B cell (primary cell): ENCODE measurements at regions not wholly inside any gene's neighbourhood (a gene's known extent, or its start where the extent isn't known, plus 50 kb on each side); places are given as distances from the start of the nearest gene placed in this dataset.

Experiments
- ATAC-seq: fragments of 200-7000 bp; cut with Tn5 transposase; one replicate; pipeline ENCODE4 v1.10.0; 2021; ENCODE audit warnings: low read depth, mild to moderate bottlenecking, moderate number of reproducible peaks, moderate library complexity
- CTCF ChIA-PET: fragments of 350-600 bp; sonication (Branson Sonifier 250); formaldehyde crosslinking; loops from one replicate; lab custom pipeline; 2021; ENCODE audit warnings: antibody characterized with exemption, inconsistent platforms; lab: Charles Lee
- POLR2A ChIA-PET: fragments of 350-600 bp; sonication (Branson Sonifier 250); formaldehyde crosslinking; loops from one replicate; lab custom pipeline; 2021; ENCODE audit warnings: antibody characterized with exemption; lab: Charles Lee
- DNase-seq: peaks from one replicate; pipeline ENCODE4 v3.0.0; 2013
- H2AFZ ChIP-seq: 2 replicates; pipeline ENCODE4 v1.6.1; 2012; ENCODE audit warnings: mild to moderate bottlenecking, low read depth, low read length; ENCODE audit not compliant: insufficient read depth, poor library complexity, severe bottlenecking
- H3K27ac ChIP-seq, 2 donors: 1 replicate in 1 of 2; 2 replicates in 1 of 2; pipeline ENCODE4 v1.5.1; 2012 to 2013; ENCODE audit warnings: low read length in 2 of 2, mild to moderate bottlenecking in 2 of 2, moderate library complexity in 1 of 2
- H3K27me3 ChIP-seq, 4 experiments: fragments of 200-600 bp in 1 of 4; sonication (generic) in 1 of 4; replicated peaks in 1 of 4; 1 replicate in 2 of 4; 2 replicates in 2 of 4; pipeline versions ENCODE4 v1.6.1 to v1.7.0; 2013 to 2016; ENCODE audit warnings: low read length in 3 of 4, mild to moderate bottlenecking in 2 of 4, mixed read lengths in 1 of 4, moderate library complexity in 1 of 4; ENCODE audit not compliant: insufficient read depth in 4 of 4, control insufficient read depth in 3 of 4; ENCODE audit errors: control extremely low read depth in 1 of 4
- H3K36me3 ChIP-seq, 2 experiments: replicated peaks in 1 of 2; 1 replicate in 1 of 2; 2 replicates in 1 of 2; pipeline versions ENCODE4 v1.6.1 to v1.7.1; 2013; ENCODE audit warnings: low read length in 1 of 2; ENCODE audit not compliant: insufficient read depth in 2 of 2, control insufficient read depth in 1 of 2; ENCODE audit errors: control extremely low read depth in 1 of 2, extremely low read depth in 1 of 2
- H3K4me1 ChIP-seq, 2 donors: fragments of 200-600 bp in 1 of 2; sonication (generic) in 1 of 2; 1 replicate in 1 of 2; 2 replicates in 1 of 2; pipeline versions ENCODE4 v1.5.1 to v1.6.1; 2013 to 2017; ENCODE audit warnings: low read length in 2 of 2; ENCODE audit not compliant: control insufficient read depth in 2 of 2, insufficient read depth in 2 of 2
- H3K4me2 ChIP-seq: replicated peaks from 2 replicates; pipeline ENCODE3; 2012; ENCODE audit warnings: mild to moderate bottlenecking, low read depth, low read length; ENCODE audit not compliant: poor library complexity, severe bottlenecking
- H3K4me3 ChIP-seq, 5 experiments: fragments of 200-600 bp in 1 of 5; sonication (generic) in 1 of 5; 1 replicate in 3 of 5; 2 replicates in 2 of 5; pipeline versions ENCODE4 v1.5.1 to v1.7.0; 2011 to 2016; ENCODE audit warnings: low read length in 4 of 5, mild to moderate bottlenecking in 4 of 5, low read depth in 2 of 5, control low read depth in 1 of 5, moderate library complexity in 1 of 5; ENCODE audit not compliant: insufficient read depth in 1 of 5; ENCODE audit errors: control extremely low read depth in 1 of 5, extremely low read depth in 1 of 5
- H3K79me2 ChIP-seq: fragments of 200-600 bp; sonication (generic); one replicate; pipeline ENCODE4 v1.6.0; 2016; ENCODE audit warnings: low read length; ENCODE audit not compliant: control insufficient read depth, insufficient read depth
- H3K9ac ChIP-seq: fragments of 200-600 bp; sonication (generic); 2 replicates; pipeline ENCODE4 v1.6.1; 2017; ENCODE audit warnings: mild to moderate bottlenecking, low read length, moderate library complexity
- H3K9me3 ChIP-seq, 3 donors: one replicate each; pipeline versions ENCODE4 v1.6.1 to v1.7.1; 2013; ENCODE audit warnings: low read length in 2 of 3; ENCODE audit not compliant: control insufficient read depth in 2 of 3, insufficient read depth in 1 of 3; ENCODE audit errors: control extremely low read depth in 1 of 3
- H4K20me1 ChIP-seq: 2 replicates; pipeline ENCODE4 v1.6.0; 2012; ENCODE audit warnings: mild to moderate bottlenecking, low read length; ENCODE audit not compliant: insufficient read depth, control insufficient read depth, poor library complexity, severe bottlenecking
- H3K27ac Mint-ChIP-seq: one replicate; pipeline ENCODE4 v1.8.0; 2021; ENCODE audit warnings: mixed read lengths
- H3K27me3 Mint-ChIP-seq: one replicate; pipeline ENCODE4 v1.8.0; 2021; ENCODE audit warnings: mixed read lengths
- H3K4me1 Mint-ChIP-seq: one replicate; pipeline ENCODE4 v1.8.0; 2021; ENCODE audit warnings: mixed read lengths
- H3K4me3 Mint-ChIP-seq: one replicate; pipeline ENCODE4 v1.8.0; 2021; ENCODE audit warnings: mixed read lengths
- H3K9me3 Mint-ChIP-seq: one replicate; pipeline ENCODE4 v1.8.0; 2022; ENCODE audit warnings: mixed read lengths; ENCODE audit not compliant: insufficient read depth
- CTCF ChIP-seq: fragments of 200-600 bp; IDR thresholded peaks from one replicate; pipeline ENCODE4 v1.8.0; 2022; ENCODE audit warnings: antibody characterized with exemption, mild to moderate bottlenecking
- EZH2 ChIP-seq: IDR thresholded peaks from 2 replicates; pipeline ENCODE4 v1.6.1; 2012; ENCODE audit warnings: borderline replicate concordance, low read depth, mild to moderate bottlenecking, moderate library complexity, low read length; ENCODE audit not compliant: insufficient read depth, poor library complexity, severe bottlenecking
- WGBS: methylation state at CpG from one replicate; pipeline ENCODE4 v1.1.5; 2013; ENCODE audit warnings: missing lambda C conversion rate; ENCODE audit not compliant: insufficient coverage; 5-methylcytosine and 5-hydroxymethylcytosine counted together
- intact Hi-C: fragments of 100-400 bp; cut with micrococcal nuclease; formaldehyde crosslinking; loops from one replicate; pipeline ENCODE4 v1.10.0; 2022

- no peaks in the 10 kb centered on the region for H3K36me3 ChIP-seq
- no peak for DNase-seq
Observed at GRCh38 chr2:129001926-129002325, 683.3 kb upstream of the HS6ST1 start.

GRCh38 chr2:129002751-129003150, 684.1 kb upstream of the HS6ST1 start:
- Histone ChIP-seq H3K9me3 (peaks cover 0 to 9% (median 0%) of the 10 kb centered on the region in 3 donors), H3K36me3 (no peaks in the 10 kb centered on the region), H3K4me2 (no peak overlapping the region), H4K20me1 (no peaks in the 10 kb centered on the region), H3K4me3 (no peak overlapping the region), H3K4me1 (no peaks in the 10 kb centered on the region), H3K9ac (no peak overlapping the region), H3K27ac (no peak overlapping the region), H3K27me3 (peaks cover 0 to 2% (median 0%) of the 10 kb centered on the region in 4 experiments), H3K79me2 (no peaks in the 10 kb centered on the region), H2AFZ (no peak overlapping the region)
- H3K4me1 Mint-ChIP-seq, result no peaks in the 10 kb centered on the region
- intact Hi-C loops, result no loop called here
- 83% methylated on average over 1 of the region's 3 CpGs for WGBS
- TF ChIP-seq EZH2 (no peak), CTCF (no peak)
- no peak for DNase-seq
- no peak overlapping the region for H3K27ac Mint-ChIP-seq
- no peak for ATAC-seq
- no peak overlapping the region for H3K4me3 Mint-ChIP-seq
- H3K9me3 Mint-ChIP-seq, result no peaks in the 10 kb centered on the region
- CTCF ChIA-PET, result no interaction called here
- peaks cover 3% of the 10 kb centered on the region for H3K27me3 Mint-ChIP-seq
- POLR2A ChIA-PET, result no interaction called here

More at GRCh38 chr2:129001926-129002325, 683.3 kb upstream of the HS6ST1 start:
- Mint-ChIP-seq H3K27me3 (peaks cover 3% of the 10 kb centered on the region), H3K27ac (no peak overlapping the region), H3K4me3 (no peak overlapping the region), H3K4me1 (no peaks in the 10 kb centered on the region), H3K9me3 (no peaks in the 10 kb centered on the region)
- POLR2A ChIA-PET, result no interaction called here
- no peak overlapping the region for H3K4me3 ChIP-seq
- no peak for ATAC-seq
- H3K79me2 ChIP-seq, result no peaks in the 10 kb centered on the region
- H3K4me1 ChIP-seq, result no peaks in the 10 kb centered on the region
- no peak overlapping the region for H3K9ac ChIP-seq
- no peaks in the 10 kb centered on the region for H4K20me1 ChIP-seq
- intact Hi-C loops, result no loop called here
- H3K27ac ChIP-seq, result no peak overlapping the region
- no peak overlapping the region for H2AFZ ChIP-seq
- peaks cover 0 to 14% (median 0%) of the 10 kb centered on the region in 3 donors for H3K9me3 ChIP-seq
- CTCF ChIA-PET, result no interaction called here
- peaks cover 0 to 2% (median 0%) of the 10 kb centered on the region in 4 experiments for H3K27me3 ChIP-seq
- 100% methylated on average over 1 of the region's 5 CpGs for WGBS
- no peak overlapping the region for H3K4me2 ChIP-seq
- TF ChIP-seq EZH2 (no peak), CTCF (no peak)
